ENCODE measurements at regions not wholly inside any gene's neighbourhood (a gene's known extent, or its start where the extent isn't known, plus 50 kb on each side); places are given as distances from the start of the nearest gene placed in this dataset.
"Not testable (repeated sequence)": the region's sequence is repeated elsewhere in the genome, so short reads cannot be mapped to it uniquely, and the experiment has no call there.

DNA sequence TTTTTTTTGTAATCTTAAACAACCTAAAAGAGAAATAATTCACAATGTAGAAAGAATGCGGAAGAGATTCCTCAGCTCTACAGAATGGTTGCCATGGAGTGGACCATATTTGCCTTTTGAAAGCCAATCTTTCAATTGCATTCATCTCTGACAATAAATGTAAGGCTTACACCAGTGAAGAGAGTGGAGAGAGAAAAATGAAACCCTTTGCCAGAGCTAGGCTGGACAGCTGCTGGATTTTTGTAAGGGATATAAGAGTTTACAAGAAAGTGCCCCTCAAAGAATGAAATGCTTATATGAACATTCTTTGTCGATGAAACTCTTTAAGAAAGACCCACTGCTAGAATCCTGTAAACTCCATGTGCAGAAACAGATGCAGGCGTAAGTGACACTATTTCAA, 66.0 kb upstream of the FAT1 start:
- ChIA-PET POLR2A (no interaction called here), CTCF (no interaction called here)
- TF ChIP-seq FOXK2 (IDR thresholded peaks at IDR 0.05) (no peak), HDGF (IDR thresholded peaks at IDR 0.05; ENCODE audit: borderline replicate concordance) (no peak), BHLHE40 (IDR thresholded peaks at IDR 0.05; ENCODE audit: borderline replicate concordance) (no peak), FOXA1 (IDR thresholded peaks at IDR 0.05) (no peak), LEF1 (IDR thresholded peaks at IDR 0.05; ENCODE audit: borderline replicate concordance) (no peak), CTBP1 (IDR thresholded peaks at IDR 0.05; ENCODE audit: borderline replicate concordance) (no peak), ZNF384 (IDR thresholded peaks at IDR 0.05) (no peak), ARNT (IDR thresholded peaks at IDR 0.05) (no peak), NFRKB (IDR thresholded peaks at IDR 0.05) (no peak), SUZ12 (IDR thresholded peaks at IDR 0.05) (no peak)
- TF ChIP-seq, protein P1, sequence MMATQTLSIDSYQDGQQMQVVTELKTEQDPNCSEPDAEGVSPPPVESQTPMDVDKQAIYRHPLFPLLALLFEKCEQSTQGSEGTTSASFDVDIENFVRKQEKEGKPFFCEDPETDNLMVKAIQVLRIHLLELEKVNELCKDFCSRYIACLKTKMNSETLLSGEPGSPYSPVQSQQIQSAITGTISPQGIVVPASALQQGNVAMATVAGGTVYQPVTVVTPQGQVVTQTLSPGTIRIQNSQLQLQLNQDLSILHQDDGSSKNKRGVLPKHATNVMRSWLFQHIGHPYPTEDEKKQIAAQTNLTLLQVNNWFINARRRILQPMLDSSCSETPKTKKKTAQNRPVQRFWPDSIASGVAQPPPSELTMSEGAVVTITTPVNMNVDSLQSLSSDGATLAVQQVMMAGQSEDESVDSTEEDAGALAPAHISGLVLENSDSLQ (IDR thresholded peaks at IDR 0.05): no peak
- DNase-seq (ENCODE audit: extremely low spot score): no peak

DNA sequence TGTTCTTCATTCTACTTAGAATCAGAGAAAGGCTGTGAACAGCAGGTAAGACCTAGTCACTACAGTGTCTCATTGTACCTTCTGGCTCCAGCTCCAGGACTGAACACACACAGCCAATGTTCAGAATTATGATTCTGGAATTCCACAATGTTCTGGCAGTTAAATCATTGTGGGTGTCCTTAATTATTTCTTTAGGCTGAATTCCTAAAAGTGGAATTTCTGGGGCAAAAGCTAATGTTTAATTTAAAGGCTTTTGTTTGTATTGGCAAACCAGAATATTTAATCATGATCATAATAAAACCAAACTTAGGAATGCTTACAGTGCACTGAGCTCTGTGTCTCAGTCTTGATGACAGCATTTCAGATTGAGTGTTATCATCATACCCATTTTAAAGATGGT, 67.0 kb upstream of the FAT1 start:
- DNase-seq (ENCODE audit: extremely low spot score): no peak
- ChIA-PET CTCF (no interaction called here), POLR2A (interaction anchor here (1.0 kb wide), 1 partner anchor 64 kb away, joined by 3 read pairs; no protein-coding TSS in a partner anchor)
- no peak for TF ChIP-seq NFRKB (IDR thresholded peaks at IDR 0.05)
- TF ChIP-seq HDGF (IDR thresholded peaks at IDR 0.05; ENCODE audit: borderline replicate concordance): no peak
- TF ChIP-seq FOXK2 (IDR thresholded peaks at IDR 0.05): no peak
- no peak for TF ChIP-seq SP1 (IDR thresholded peaks at IDR 0.05)
- no peak for TF ChIP-seq ELF4 (IDR thresholded peaks at IDR 0.05)
- TF ChIP-seq CTBP1 (IDR thresholded peaks at IDR 0.05; ENCODE audit: borderline replicate concordance): no peak
- no peak for TF ChIP-seq BHLHE40 (IDR thresholded peaks at IDR 0.05; ENCODE audit: borderline replicate concordance)
- TF ChIP-seq SUZ12 (IDR thresholded peaks at IDR 0.05): no peak
- TF ChIP-seq L3MBTL2 (conservative IDR thresholded peaks at IDR 0.05): no peak
- TF ChIP-seq, protein P1 (IDR thresholded peaks at IDR 0.05): no peak
- TF ChIP-seq TARDBP (IDR thresholded peaks at IDR 0.05): no peak
- no peak for TF ChIP-seq ZNF384 (IDR thresholded peaks at IDR 0.05)
- no peak for TF ChIP-seq LEF1 (IDR thresholded peaks at IDR 0.05; ENCODE audit: borderline replicate concordance)
- no peak for TF ChIP-seq FOXA1 (IDR thresholded peaks at IDR 0.05)
- TF ChIP-seq FOXM1 (IDR thresholded peaks at IDR 0.05; ENCODE audit: borderline replicate concordance): no peak
- TF ChIP-seq ARNT (IDR thresholded peaks at IDR 0.05): no peak

DNA sequence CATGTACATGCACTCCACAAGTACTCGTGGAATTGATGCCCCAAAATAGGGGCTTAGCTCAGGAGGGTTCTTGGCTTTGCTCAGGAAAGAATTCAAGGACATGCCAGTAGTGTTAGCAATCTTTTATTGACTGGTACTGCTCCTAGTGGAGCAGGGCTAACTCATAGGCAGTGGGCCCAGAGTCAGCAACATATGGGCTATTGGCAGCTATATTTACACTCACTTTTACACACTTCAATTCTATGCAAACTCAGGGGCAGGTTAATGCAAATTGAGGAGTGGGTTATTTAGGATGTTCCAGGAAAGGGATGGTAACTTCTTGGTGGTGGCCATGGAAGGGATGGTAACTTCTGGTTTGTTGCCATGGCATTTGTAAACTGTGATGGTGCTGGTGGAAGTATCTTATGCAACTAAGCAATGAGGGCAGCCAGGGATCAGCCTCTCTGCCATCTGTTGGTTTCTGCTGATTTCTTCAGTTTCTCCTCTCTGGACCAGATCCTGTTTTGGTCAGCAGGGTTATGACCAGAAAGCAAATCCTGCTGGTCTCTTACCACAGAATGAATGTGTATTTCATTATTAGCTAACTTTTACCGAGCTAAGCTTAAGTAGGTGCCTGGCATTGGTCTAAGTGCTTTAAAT, 69.2 kb upstream of the FAT1 start:
- DNase-seq (ENCODE audit: extremely low spot score): no peak
- CTCF ChIA-PET: no interaction called here
- POLR2A ChIA-PET: no interaction called here
- TF ChIP-seq FOXM1 (IDR thresholded peaks at IDR 0.05; ENCODE audit: borderline replicate concordance) (no peak), CTBP1 (IDR thresholded peaks at IDR 0.05; ENCODE audit: borderline replicate concordance) (no peak), SUZ12 (IDR thresholded peaks at IDR 0.05) (no peak), LEF1 (IDR thresholded peaks at IDR 0.05; ENCODE audit: borderline replicate concordance) (no peak), ARNT (IDR thresholded peaks at IDR 0.05) (no peak), ELF4 (IDR thresholded peaks at IDR 0.05) (no peak)
- TF ChIP-seq, protein P1 (IDR thresholded peaks at IDR 0.05): no peak

DNA sequence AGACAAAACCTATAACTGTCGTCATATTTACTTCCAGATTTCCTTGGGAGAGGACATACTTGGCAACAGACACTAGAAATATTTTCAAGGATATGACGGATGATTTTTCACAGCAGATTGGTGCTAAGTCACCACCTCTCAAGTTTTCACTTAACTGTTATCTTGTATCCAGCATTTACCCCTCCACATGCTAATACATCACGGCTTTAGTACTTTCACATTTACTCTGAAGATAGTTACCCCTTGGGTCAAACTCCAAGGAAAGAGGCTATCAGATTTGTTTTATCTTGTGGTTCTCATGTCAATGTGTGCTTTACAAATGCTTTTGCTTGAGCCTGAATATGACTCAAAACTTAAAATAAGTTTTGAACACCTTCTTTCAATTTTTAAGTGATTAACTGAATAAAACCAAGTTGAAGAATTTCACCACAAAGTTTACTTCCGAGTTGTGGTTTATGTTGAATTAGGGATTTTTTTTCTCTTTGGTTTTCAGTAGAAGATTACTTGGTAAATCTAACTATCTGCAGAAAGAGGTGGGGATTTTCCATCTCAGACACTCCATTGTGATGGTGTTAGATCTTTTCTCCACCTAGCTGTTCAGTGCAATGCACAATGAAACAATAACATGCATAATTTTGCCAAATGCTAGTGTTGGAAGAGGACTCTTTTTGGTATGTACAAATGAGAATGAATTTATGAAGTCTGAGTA, 75.4 kb upstream of the FAT1 start:
- POLR2A ChIA-PET: no interaction called here
- CTCF ChIA-PET: no interaction called here
- DNase-seq (ENCODE audit: extremely low spot score): no peak
- TF ChIP-seq LEF1 (IDR thresholded peaks at IDR 0.05; ENCODE audit: borderline replicate concordance) (no peak), ZNF384 (IDR thresholded peaks at IDR 0.05) (no peak), FOXM1 (IDR thresholded peaks at IDR 0.05; ENCODE audit: borderline replicate concordance) (no peak), HDGF (IDR thresholded peaks at IDR 0.05; ENCODE audit: borderline replicate concordance) (no peak), FOXA1 (IDR thresholded peaks at IDR 0.05) (no peak), ARNT (IDR thresholded peaks at IDR 0.05) (no peak), L3MBTL2 (conservative IDR thresholded peaks at IDR 0.05) (no peak)

DNA sequence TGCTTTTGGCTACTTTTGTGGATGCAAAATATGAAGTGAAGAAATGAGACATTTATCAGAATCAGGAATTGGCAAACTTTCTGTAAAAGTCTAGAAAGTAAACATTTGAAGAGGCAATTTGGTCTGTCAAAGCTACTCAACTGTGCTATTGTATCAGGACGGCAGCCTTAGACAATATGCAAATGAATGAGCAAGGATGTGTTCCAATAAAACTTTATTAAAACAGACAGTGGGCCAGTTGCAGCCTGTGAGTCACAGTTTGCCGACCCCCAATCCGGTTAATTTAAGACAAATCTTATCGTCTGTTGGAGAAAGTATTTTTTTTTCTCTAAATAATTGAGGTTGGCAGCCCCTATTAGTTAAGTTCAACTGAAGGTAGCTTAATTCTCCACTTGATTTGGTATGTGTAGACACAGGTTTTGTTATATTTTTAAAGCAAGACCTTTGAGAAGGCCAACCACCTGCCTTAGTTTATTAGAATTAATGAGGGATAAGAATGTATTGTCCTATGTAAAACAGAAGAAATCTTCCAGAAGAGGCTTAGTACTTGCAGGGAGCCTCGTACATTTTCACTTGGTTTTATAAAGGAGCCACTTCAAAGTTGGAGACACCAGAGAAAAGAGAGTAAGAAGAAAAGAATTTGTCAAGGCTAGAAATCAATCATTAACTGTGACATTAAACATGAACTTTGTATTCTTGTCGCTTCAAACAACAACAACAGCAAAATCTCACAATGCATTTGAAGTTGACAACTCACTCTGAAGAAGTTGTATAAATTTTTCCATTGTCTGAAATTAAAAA, 81.6 kb upstream of the FAT1 start:
- ChIA-PET CTCF (no interaction called here), POLR2A (no interaction called here)
- no peak for DNase-seq (ENCODE audit: extremely low spot score)
- TF ChIP-seq TARDBP (IDR thresholded peaks at IDR 0.05) (no peak), SUZ12 (IDR thresholded peaks at IDR 0.05) (no peak), FOXA1 (IDR thresholded peaks at IDR 0.05) (no peak), ZNF384 (IDR thresholded peaks at IDR 0.05) (no peak), L3MBTL2 (conservative IDR thresholded peaks at IDR 0.05) (no peak), LEF1 (IDR thresholded peaks at IDR 0.05; ENCODE audit: borderline replicate concordance) (no peak), SP1 (IDR thresholded peaks at IDR 0.05) (no peak), NFRKB (IDR thresholded peaks at IDR 0.05) (no peak), CTBP1 (IDR thresholded peaks at IDR 0.05; ENCODE audit: borderline replicate concordance) (no peak), ELF4 (IDR thresholded peaks at IDR 0.05) (no peak), ARNT (IDR thresholded peaks at IDR 0.05) (no peak), FOXM1 (IDR thresholded peaks at IDR 0.05; ENCODE audit: borderline replicate concordance) (no peak), HDGF (IDR thresholded peaks at IDR 0.05; ENCODE audit: borderline replicate concordance) (no peak), BHLHE40 (IDR thresholded peaks at IDR 0.05; ENCODE audit: borderline replicate concordance) (no peak), FOXK2 (IDR thresholded peaks at IDR 0.05) (no peak)
- TF ChIP-seq, protein P1 (IDR thresholded peaks at IDR 0.05): no peak

DNA sequence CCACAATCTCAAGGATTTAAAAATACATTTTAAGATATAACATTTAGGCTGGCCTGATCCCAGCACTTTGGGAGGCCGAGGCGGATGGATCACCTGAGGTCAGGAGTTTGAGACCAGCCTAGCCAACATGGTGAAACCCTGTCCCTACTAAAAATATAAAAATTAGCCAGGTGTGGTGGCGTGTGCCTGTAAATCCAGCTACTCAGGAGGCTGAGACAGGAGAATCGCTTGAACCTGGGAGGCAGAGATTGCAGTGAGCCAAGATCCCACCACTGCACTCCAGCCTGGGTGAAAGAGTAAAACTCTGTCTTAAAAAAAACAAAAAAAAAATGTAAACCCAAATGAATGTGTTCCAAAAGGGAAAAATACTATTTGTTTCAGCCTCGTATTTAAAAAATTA, 82.3 kb upstream of the FAT1 start:
- DNase-seq (ENCODE audit: extremely low spot score); CTCF ChIA-PET; POLR2A ChIA-PET: not testable (repeated sequence)
